Activated T-cell treated with anti-CD3 and anti-CD28 coated beads for 24 hours (primary cell): ENCODE measurements at regions not wholly inside any gene's neighbourhood (a gene's known extent, or its start where the extent isn't known, plus 50 kb on each side); places are given as distances from the start of the nearest gene placed in this dataset.
"Not testable (repeated sequence)": the region's sequence is repeated elsewhere in the genome, so short reads cannot be mapped to it uniquely, and the experiment has no call there.

Experiments used
- DNase-seq: peaks from one replicate; pipeline ENCODE4 v3.0.0-alpha.2; 2020; ENCODE audit warnings: low read depth

DNA sequence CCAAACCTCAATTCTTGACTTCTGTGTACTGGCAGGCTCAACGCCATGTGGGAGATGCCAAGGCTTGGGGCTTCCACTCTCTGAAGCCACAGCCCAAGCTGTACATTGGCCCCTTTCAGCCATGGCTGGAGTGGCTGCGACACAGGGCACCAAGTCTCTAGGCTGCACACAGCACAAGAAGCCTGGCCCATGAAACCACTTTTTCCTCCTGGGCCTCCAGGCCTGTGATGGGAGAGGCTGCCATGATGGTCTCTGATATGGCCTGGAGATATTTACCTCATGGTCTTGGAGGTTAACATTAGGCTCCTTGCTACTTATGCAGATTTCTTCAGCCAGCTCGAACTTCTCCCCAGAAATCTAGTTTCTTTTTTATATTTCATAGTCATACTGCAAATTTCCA, 724.1 kb downstream of the RNF144A start:
- DNase-seq = not testable (repeated sequence)

DNA sequence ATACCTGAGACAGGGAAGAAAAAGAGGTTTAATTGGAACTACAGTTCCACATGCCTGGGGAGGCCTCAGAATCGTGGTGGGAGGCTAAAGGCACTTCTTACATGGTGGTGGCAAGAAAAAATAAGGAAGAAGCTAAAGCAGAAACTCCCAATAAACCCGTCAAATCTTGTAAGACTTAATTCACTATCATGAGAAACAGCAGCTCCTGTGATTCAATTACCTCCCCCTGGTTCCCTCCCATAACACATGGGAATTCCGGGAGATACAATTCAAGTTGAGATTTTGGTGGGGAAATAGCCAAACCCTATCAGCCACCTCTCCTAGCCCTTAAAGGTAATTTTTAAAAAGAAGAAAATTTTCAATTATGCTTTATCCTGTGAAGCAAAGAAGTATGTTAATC, 728.8 kb downstream of the RNF144A start:
- no peak for DNase-seq

DNA sequence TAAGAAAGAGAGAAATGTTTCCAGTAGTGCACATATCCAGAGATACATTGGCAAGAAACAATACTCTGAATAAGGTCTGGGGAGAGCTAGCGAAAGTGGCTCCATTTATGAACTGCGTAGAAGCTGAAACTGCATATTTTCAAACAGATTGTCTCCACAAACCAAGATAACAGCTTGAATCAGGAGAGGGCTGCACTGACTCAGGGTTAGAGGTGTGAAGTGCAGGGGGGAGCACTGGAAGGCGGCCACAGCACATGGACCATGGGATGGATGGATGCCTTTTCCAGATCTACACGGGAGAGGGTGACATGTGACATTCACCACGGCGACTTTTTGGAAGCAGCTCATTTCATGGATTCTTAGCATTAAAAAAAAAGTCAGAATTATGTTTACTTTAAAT, 729.4 kb downstream of the RNF144A start:
- no peak for DNase-seq

DNA sequence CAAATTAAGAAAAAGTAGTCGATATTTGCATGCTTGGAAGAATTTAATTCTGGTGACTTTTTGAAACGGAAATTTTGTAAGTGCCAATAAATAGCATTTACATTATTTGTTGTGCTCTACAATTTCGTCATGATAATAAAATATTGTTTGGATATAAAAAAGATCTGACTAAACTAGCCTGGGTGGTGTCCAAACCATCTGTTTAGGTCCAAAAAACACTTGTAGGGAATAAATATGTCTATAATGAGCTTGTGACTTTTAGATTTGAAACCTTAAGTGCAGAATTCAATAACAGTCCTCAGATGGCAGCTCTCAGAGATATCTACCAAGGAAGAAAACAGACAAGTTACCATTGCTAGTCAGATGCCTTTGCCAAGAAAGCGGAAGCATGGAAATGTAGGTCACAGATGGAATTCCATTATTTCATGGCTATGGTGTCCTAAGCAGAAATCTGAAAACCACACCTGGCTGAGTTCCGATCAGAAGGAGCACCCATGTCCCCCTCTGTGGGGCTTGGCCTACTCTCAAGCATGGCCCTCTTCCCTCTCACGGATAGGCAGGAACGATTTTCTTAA, 731.1 kb downstream of the RNF144A start:
- DNase-seq = no peak

DNA sequence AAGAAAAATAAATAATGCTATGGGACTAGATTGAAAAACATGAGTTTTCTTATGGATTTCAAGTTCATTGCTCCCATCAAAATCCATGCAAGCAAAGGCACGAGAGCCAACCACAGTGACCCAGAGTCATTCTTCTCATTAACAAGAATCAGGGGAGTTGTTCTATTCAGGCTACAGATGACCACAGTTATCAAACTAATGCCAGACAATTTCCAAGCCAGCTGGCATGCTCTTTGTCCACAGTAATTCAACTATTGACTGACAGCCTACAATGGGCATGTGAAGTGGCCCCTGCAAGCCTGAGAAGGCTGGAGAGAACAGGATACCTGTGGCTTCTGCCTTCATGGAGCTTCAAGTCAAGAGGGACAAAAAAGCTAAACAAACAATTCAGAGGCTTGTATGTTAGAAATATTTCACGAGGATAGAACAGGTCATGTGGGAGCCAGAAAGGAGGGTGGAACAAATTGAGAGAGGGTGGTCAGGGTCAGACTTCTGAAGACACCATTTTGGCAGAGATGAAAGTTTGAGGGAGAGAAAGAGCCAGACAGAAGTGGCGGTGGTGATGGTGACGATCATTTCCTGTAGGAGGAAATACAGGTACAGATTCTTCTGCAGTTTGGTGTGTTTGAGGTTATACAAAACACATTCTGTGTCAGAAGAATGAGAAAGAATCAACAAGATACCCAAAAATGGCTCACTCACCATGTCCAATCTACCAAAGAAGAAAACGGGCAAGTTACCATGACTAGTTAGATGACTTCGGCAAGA, 732.4 kb downstream of the RNF144A start:
- DNase-seq = no peak

DNA sequence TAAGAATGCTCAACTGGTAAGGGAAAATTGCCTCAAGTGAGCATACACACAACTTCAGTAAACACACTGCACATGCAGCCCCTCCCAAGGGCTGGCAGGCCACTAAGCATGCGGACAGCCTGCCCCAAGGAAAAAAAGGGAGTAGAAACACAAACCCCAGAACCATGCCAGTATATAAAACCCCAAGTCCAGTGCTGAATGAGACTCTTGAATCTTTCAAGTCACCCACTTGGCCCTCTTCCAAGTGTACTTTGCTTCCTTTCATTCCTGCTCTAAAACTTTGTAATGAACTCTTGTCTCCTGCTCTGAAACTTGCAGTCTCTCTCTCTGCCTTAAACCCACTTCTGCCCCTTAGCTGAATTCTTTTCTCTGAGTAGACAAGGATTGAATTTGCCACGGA, 736.4 kb downstream of the RNF144A start:
- no peak for DNase-seq

DNA sequence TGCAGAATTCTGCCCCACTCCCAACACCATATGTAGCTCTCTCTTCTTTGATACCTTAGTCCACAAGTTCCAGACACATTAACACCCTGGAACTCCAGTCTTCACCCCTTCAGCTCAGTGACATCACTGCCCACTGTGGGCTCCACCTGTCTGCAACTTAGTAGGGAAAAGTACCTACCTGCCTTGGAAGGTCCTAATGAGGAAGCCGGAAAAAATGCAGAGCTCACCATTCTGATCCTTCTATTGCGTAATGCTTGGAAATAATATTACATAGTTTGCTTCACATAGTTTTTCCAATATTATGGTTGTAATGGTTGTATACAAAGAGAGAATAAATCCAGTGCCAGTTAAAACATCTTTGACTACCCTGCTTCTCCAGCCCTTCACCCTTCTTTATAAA, 738.4 kb downstream of the RNF144A start:
- no peak for DNase-seq

DNA sequence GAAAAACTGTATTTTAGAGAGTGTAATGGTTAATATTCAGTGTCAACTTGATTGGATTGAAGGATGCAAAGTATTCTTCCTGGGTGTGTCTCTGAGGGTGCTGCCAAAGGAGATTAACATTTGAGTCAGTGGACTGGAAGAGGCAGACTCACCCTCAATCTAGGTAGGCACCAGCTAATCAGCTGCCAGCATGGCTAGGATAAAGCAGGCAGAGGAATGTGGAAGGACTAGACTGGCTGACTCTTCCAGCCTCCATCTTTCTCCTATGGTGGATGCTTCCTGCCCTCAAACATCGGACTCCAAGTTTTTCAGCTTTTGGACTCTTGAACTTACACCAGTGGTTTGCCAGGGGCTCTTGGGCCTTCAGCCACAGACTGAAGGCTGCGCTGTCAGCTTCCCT, 740.3 kb downstream of the RNF144A start:
- DNase-seq = not testable (repeated sequence)

DNA sequence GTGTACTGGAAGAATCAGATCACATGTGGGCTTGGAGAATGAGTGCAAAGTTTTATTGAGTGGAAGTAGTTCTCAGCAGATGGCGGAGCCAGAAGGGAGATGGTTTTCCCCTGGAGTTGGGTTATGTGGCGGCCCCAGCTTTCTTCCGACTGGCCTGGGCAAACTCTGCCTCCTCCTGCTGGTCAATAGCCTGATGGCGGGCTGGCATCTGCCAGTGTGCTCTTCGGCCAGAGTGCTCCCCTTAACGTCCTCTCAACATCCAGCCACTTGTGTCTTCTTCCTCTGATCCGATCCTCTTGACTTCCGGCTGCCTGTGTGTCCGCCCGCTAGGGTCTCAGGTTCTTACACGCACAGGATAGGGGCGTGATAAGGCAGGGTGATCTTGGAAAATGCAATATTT, 741.3 kb downstream of the RNF144A start:
- no peak for DNase-seq

DNA sequence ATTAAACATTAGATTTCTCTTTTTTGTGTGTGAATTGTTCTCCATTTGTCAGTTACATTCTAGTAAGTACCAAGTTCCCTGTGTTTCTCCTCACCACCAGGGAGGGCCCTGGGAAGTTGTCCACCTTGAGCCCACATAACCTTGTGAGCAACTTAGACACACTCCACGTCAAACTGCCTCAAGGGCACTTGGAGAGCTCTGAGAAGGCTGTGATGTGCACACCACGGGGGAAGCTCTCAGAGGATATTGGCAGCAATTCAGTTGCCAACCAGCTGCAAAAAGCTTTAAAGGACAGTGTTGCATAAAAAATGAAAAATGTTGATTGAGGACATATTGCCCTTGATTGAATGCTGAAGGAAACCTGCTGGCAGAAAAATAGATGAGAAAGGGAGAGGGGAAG, 743.6 kb downstream of the RNF144A start:
- DNase-seq = no peak

DNA sequence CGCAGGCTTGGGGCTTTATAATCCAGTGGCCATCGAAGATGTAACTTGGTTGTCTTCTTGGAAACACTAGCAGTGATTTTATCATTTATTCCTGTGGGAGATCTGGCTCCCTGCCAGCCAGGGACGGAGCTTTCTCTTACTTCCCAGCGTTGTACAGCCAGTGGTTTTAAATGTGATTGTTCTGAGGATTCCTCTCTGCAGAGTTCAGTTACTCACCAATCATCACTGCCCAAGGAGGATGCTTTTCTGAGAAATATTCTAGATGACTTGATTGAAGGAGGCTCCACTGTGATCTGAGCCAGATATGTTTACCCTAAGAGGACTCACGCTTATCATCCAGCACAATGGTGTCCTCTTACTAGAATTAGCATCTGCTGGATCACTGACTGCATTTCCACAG, 744.3 kb downstream of the RNF144A start:
- DNase-seq = no peak

DNA sequence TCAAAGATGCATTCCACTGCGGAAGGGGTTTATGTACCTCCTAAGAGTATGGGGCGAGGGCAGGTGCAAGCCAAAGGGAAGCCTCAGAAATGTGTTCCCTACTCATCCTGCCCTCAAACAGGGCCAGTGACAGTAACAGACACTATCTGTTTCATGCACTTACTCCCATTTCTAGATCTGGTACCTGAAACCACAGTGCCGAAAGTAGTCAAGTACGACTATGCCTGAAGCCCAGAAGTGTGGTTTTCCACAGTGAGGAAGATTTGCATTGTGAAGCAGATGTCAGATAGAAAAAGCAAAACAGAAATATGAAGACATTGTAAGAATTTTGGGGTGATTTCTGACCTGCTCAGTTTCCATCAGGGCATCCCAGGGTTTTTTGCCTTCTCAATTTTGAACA, 748.7 kb downstream of the RNF144A start:
- no peak for DNase-seq

DNA sequence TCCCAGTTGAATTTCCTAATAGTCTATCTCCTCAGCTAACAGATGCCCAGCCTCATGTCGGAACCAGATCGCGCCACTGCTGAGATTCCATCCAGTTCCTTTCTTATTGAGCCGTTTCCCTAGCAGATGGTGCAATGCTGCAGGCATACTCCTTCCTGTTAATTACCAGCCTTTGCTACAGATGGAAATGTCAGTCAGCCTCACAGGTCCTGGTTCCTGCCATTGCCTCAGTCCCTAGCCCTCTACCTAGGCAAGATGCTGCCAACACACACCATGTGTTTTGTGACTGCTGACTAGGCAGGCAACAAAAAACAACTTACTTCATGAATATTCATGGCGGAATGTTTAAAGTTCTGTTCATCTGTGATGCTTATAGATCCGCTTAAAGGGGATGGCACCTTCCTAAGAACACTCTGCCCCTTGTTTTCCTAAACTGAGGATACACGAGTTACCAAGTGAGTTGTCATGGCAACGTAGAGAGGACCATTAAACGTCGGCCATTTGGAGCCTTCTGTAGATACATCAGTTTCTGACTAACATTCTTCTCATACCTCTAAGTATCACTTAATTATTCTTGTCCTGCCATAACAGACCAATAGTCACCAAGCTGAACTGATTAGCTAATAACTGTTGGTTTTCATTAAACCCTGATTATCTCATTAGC, 749.5 kb downstream of the RNF144A start:
- DNase-seq = no peak

DNA sequence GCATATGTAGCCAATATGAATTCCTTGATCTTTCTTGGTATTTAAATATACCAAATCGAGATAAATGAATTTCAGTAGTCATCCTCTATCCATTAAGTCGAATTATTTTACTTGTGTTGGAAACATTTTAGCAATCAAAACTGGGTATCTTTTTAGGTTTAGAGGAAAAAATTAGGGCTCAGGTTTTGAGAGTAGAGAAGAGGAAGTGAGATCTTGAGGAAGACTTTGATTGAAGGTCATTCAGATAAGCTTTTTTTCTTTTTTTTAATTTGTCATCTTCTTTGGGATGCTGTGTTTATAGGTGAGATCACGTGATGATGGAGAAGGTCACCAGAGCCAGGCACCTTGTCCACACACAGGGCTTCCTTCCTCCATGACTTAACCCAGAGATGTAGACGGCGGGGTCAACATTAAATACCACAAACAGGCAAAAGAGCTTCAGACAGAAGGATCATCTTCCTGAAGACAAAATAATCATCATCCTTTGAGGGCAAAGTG, 750.1 kb downstream of the RNF144A start:
- no peak for DNase-seq

DNA sequence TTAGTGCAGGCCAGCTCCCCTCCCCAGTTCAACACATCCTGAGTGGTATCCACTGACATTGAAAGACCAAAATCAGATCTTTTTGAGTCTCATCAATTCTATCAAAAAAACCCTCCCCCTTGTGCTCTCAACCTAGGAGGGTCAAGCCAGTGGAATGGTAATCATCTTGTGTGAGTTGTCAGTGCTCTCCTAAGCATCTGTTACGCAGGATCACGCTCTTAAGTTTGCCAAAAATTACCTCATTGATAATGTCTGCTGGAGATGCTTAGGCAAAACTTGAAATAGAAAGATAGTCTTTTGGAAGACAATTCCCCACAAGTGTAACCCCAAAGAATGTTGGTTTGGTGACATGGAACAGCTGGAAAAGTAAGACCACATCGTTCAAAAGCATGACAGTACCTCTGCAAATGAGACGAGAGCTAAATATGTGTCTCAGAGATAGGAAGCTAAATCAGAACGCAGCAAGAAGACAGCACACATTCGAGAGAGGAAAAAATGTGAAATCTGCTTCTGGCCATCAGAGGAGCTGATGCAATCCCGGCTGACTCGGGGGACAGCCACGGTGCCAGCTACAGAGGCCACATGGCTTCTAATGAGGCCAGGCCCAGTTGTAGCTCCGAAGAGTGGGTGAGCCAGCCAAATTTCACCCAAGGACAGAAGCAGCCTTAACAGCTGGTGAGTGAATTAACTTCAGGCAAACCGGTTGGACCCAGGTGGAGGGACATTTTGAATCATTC, 753.9 kb downstream of the RNF144A start:
- DNase-seq = no peak

DNA sequence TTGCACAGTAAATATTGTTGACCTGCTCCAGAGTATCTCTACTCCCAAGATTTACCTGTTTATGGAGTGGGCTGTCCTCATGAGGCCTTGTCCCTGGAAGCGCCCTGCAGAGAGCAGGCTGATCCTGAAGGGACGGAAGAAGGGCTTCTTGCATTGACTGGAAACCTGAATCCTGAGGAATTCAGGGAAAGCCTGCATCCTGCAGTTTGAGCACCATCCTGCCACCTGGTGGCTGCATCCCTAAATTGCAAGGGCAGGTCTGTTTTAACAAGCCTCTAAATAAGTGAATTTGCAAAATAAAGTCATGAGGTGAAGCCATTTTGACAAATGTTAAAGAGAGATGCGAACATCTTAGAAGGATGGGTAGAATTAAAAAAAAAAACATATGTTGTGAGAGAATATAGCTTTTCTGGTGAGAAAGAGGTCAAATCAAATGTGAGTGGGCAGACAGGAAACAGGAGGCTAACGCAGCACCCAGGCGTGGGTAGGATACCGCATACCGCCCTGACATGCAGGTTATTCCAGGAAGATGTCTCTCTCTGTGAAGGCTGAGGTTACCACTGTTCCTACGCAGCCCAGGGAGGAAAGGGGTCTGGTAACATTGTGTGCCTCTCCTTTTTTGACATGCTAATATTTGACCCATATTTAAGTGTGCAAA, 754.9 kb downstream of the RNF144A start:
- peak; percentile 36 for DNase-seq

DNA sequence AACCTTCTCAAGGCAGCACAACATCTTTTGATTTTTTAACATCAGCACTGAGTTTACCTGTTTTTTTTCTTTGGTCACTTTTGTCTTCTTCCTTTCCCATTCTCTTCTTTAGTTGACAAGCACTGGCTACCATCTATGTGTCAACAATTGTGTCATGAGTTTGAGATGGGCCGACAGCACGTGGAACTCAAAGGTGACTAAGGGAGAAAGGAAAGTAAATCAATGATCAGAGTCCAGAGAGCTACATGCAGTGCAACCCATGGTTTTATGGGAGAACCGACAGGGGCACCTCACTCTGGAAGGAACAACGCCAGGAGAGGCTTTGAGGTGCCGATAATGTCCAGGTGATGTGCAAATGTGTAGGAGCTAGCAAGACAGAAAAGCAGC, 755.5 kb downstream of the RNF144A start:
- no peak for DNase-seq

DNA sequence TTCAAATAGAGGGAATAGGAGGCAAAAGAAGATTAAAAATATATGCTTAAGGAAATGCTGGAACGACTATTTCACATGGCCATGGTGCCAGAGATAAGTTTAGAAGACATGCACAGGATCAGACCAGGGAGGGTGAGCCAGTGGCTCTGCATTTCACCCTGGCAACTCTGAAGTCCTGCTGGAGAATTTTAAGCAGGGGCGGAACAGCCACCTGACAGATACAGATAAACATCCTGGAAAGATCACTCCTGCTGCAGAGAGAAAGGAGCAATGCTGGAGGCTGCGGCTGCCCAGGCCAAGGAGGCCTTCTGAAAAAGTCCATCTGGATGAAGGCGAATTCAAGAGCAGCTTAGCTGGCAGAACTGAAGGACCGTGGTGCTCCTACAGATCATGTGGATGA, 755.9 kb downstream of the RNF144A start:
- no peak for DNase-seq

DNA sequence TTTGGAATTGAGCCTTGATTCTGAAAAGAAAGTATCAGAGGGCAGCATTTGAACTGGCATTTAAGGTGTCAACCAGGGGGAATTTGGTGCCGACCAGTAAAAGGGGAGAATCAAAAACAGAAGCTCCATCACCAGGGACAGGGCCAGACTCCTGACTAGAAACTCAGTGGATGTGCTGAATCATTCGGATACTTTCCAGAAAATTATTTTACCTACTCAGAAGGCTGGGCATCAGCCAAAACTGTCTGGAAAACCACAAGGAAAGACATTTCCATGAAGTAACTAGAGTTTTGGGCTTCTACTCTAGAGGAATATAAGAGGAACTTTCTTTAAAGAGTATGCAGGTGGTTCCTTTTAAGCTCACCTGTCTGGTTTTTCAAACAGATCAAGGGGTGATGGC, 756.6 kb downstream of the RNF144A start:
- no peak for DNase-seq

DNA sequence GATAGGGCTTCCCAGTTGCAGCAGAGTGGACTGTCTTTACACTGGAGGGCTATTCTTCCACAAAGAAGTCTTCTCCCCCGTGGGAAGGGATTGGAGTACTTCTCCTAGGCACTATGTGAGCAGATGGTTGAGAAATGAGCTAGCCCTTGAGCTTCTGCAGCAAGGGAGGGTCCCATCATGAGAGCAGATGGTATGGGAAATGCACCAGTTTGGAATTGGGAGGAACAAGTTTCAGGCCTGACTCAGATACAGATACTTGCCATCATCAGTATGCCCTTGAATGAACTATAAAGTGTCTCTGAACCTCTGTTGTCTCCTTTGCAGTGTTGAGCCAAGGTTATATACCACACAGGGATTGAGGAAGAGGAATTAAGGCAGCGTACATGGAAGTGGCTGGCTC, 757.4 kb downstream of the RNF144A start:
- no peak for DNase-seq

DNA sequence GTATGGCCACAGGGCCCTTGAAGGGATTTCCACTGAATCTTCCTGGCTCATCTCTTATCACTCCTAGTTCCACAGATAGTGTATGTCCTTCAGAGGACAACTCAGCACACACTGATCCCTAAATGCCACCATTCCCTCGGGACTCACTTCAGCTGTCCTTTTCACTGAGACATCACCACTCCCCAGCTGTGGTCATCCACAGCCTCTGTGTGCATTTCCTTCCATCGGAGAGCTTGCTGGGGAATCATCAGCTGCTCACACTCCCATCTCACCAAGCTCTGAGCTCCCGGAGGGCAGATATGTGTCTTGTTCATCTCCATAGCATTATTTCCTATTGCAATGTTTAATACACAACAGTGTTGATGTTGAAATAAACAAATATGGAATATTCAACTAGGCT, 759.5 kb downstream of the RNF144A start:
- no peak for DNase-seq

DNA sequence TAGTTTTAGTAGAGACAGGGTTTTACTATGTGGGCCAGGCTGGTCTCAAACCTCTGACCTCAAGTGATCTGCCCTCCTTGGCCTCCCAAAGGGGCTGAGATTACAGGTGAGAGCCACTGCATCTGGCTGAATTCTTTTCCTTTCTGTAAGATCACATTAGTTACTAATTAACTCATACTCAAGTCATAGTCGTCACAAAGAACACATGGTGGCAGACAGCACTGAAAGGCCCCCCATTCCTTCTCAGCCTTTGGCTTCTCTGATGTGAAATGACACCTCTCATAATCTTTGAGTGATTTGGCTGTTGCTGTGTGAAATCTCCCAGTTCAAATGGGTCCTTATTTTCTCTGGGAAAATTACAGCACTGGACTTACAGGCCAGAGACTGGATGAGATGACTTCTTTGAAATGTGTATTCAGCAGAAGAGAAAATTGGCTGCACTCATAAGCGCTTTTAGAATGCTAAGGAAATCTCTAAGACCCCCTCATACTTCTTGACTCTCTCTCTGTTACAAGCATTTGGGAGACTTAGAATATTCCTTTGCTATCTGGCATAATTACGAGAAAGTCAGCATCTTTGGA, 764.8 kb downstream of the RNF144A start:
- no peak for DNase-seq
